OCI-LY7 (cell line): ENCODE measurements at regions not wholly inside any gene's neighbourhood (a gene's known extent, or its start where the extent isn't known, plus 50 kb on each side); places are given as distances from the start of the nearest gene placed in this dataset.

Experiments
- BruUV-seq: library from RNA; stranded (reverse); fragments of 400-500 nt; replicated peaks from 2 replicates; lab custom pipeline; 2021; lab: Mats Ljungman, UMichigan
- CTCF ChIA-PET: fragments of 300-600 bp; sonication (Branson Sonifier 250); formaldehyde crosslinking; loops from one replicate; lab custom pipeline; 2022; ENCODE audit warnings: antibody characterized with exemption; ENCODE audit not compliant: unreplicated experiment; lab: Charles Lee
- POLR2A ChIA-PET: fragments of 300-600 bp; sonication (Branson Sonifier 250); formaldehyde crosslinking; loops from one replicate; lab custom pipeline; 2022; ENCODE audit warnings: antibody characterized with exemption; lab: Charles Lee
- DNase-seq: peaks from one replicate; pipeline ENCODE4 v3.0.0-alpha.2; 2015; ENCODE audit warnings: low spot score
- H2AFZ ChIP-seq: fragments of 200-600 bp; sonication (generic), shearing (Covaris generic); 2 replicates; pipeline ENCODE4 v1.6.1; 2014; ENCODE audit warnings: mild to moderate bottlenecking, antibody characterized with exemption, low read length, moderate library complexity
- H3K27ac ChIP-seq: fragments of 200-600 bp; sonication (generic); 2 replicates; pipeline ENCODE4 v1.5.1; 2014; ENCODE audit warnings: mixed run types, low read depth, mild to moderate bottlenecking, moderate library complexity, low read length, inconsistent platforms; ENCODE audit not compliant: poor library complexity, severe bottlenecking
- H3K36me3 ChIP-seq: fragments of 200-600 bp; sonication (generic); 2 replicates; pipeline ENCODE4 v1.6.1; 2014; ENCODE audit warnings: mild to moderate bottlenecking, antibody characterized with exemption, low read length, moderate library complexity, mixed read lengths; ENCODE audit not compliant: insufficient read depth
- H3K4me1 ChIP-seq: fragments of 200-600 bp; sonication (generic); 2 replicates; pipeline ENCODE4 v1.5.1; 2014; ENCODE audit warnings: mild to moderate bottlenecking, low read length; ENCODE audit not compliant: insufficient read depth, poor library complexity, severe bottlenecking
- H3K4me2 ChIP-seq: fragments of 200-600 bp; sonication (generic); 2 replicates; pipeline ENCODE4 v1.6.1; 2014; ENCODE audit warnings: mild to moderate bottlenecking, low read length
- H3K4me3 ChIP-seq: fragments of 200-600 bp; sonication (generic); 2 replicates; pipeline ENCODE4 v1.5.1; 2014; ENCODE audit warnings: mild to moderate bottlenecking, low read depth, low read length; ENCODE audit not compliant: poor library complexity, severe bottlenecking
- H3K79me2 ChIP-seq: fragments of 200-600 bp; sonication (generic); 2 replicates; pipeline ENCODE4 v1.6.1; 2016; ENCODE audit warnings: low read depth, mild to moderate bottlenecking, low read length, moderate library complexity, mixed read lengths; ENCODE audit not compliant: insufficient read depth
- H3K9me2 ChIP-seq: fragments of 200-600 bp; sonication (generic); 2 replicates; pipeline ENCODE4 v1.6.1; 2016; ENCODE audit warnings: mild to moderate bottlenecking, low read length, mixed read lengths; ENCODE audit not compliant: insufficient read depth
- H3K9me3 ChIP-seq: fragments of 200-600 bp; sonication (generic); 2 replicates; pipeline ENCODE4 v1.6.1; 2014; ENCODE audit warnings: mild to moderate bottlenecking, mixed run types, low read length, mixed read lengths
- H4K20me1 ChIP-seq: fragments of 200-600 bp; sonication (generic); 2 replicates; pipeline ENCODE4 v1.6.1; 2014; ENCODE audit warnings: mild to moderate bottlenecking, antibody characterized with exemption, low read length, moderate library complexity, mixed read lengths; ENCODE audit not compliant: insufficient read depth
- CTCF ChIP-seq: fragments of 200-600 bp; sonication (generic); conservative IDR thresholded peaks from 2 replicates; pipeline ENCODE4 v1.5.1; 2014; ENCODE audit warnings: mild to moderate bottlenecking, antibody characterized with exemption, low read length, moderate library complexity, mixed read lengths
- EZH2phosphoT487 ChIP-seq: fragments of 200-600 bp; sonication (generic); IDR thresholded peaks from 2 replicates; pipeline ENCODE4 v1.6.1; 2018; ENCODE audit warnings: low read depth, borderline replicate concordance, mild to moderate bottlenecking, mixed run types, antibody characterized with exemption, low read length, moderate library complexity, mixed read lengths
- intact Hi-C: fragments of 100-400 bp; cut with micrococcal nuclease; formaldehyde crosslinking; loops from one replicate; pipeline ENCODE4 v1.10.0; 2022; ENCODE audit not compliant: unreplicated experiment

- intact Hi-C loops, result no loop called here
- no peak overlapping the region for H2AFZ ChIP-seq
- no peaks in the 10 kb centered on the region for H3K4me1 ChIP-seq
- no peak overlapping the region for H3K27ac ChIP-seq
- TF ChIP-seq EZH2phosphoT487 (no peak), CTCF (no peak)
- ChIA-PET CTCF (no interaction called here), POLR2A (no interaction called here)
- H4K20me1 ChIP-seq, result no peaks in the 10 kb centered on the region
- no TSS peak for BruUV-seq
- no peaks in the 10 kb centered on the region for H3K36me3 ChIP-seq
- no peak overlapping the region for H3K4me2 ChIP-seq
- H3K79me2 ChIP-seq, result no peaks in the 10 kb centered on the region
- no peak for DNase-seq
- no peaks in the 10 kb centered on the region for H3K9me2 ChIP-seq
- no peaks in the 10 kb centered on the region for H3K9me3 ChIP-seq
- H3K4me3 ChIP-seq, result no peak overlapping the region
These were observed 611.7 kb downstream of the UTRN start for GRCh38 chr6:144896871-144897270.

GRCh38 chr6:144897441-144897921, 612.3 kb downstream of the UTRN start:
- POLR2A ChIA-PET, result no interaction called here
- DNase-seq, result no peak
- no peaks in the 10 kb centered on the region for H3K36me3 ChIP-seq
- no peaks in the 10 kb centered on the region for H3K9me2 ChIP-seq
- intact Hi-C loops, result no loop called here
- no peaks in the 10 kb centered on the region for H3K9me3 ChIP-seq
- no peak overlapping the region for H2AFZ ChIP-seq
- H4K20me1 ChIP-seq, result no peaks in the 10 kb centered on the region
- no TSS peak for BruUV-seq
- no peaks in the 10 kb centered on the region for H3K4me1 ChIP-seq
- CTCF ChIA-PET, result no interaction called here
- H3K27ac ChIP-seq, result no peak overlapping the region
- TF ChIP-seq EZH2phosphoT487 (no peak), CTCF (no peak)
- H3K4me2 ChIP-seq, result no peak overlapping the region
- H3K79me2 ChIP-seq, result no peaks in the 10 kb centered on the region
- H3K4me3 ChIP-seq, result no peak overlapping the region

- no peak overlapping the region for H2AFZ ChIP-seq
- no peak overlapping the region for H3K4me2 ChIP-seq
- no peaks in the 10 kb centered on the region for H3K9me3 ChIP-seq
- ChIA-PET POLR2A (no interaction called here), CTCF (no interaction called here)
- H3K36me3 ChIP-seq, result no peaks in the 10 kb centered on the region
- no peak for DNase-seq
- H4K20me1 ChIP-seq, result no peaks in the 10 kb centered on the region
- no peaks in the 10 kb centered on the region for H3K9me2 ChIP-seq
- H3K4me3 ChIP-seq, result no peak overlapping the region
- no peaks in the 10 kb centered on the region for H3K79me2 ChIP-seq
- no TSS peak for BruUV-seq
- no peaks in the 10 kb centered on the region for H3K4me1 ChIP-seq
- no peak overlapping the region for H3K27ac ChIP-seq
- intact Hi-C loops, result no loop called here
- TF ChIP-seq CTCF (no peak), EZH2phosphoT487 (no peak)
These were observed 613.0 kb downstream of the UTRN start for GRCh38 chr6:144898052-144898689.
